Epithelial cell of esophagus (primary cell): ENCODE measurements at regions not wholly inside any gene's neighbourhood (a gene's known extent, or its start where the extent isn't known, plus 50 kb on each side); places are given as distances from the start of the nearest gene placed in this dataset.
A peak's percentile ranks its signal among the peaks of the same experiment; 100 is the strongest.

Experiments used
- DNase-seq: peaks from one replicate; pipeline ENCODE4 v3.0.0; 2010; ENCODE audit warnings: low read depth
- H3K4me3 ChIP-seq: 2 replicates; pipeline ENCODE4 v1.5.1; 2011; ENCODE audit warnings: mild to moderate bottlenecking, low read length, control low read depth
- CTCF ChIP-seq: IDR thresholded peaks from 2 replicates; pipeline ENCODE4 v1.5.1; 2011; ENCODE audit warnings: low read depth, mild to moderate bottlenecking, low read length, control low read depth, inconsistent platforms; ENCODE audit not compliant: insufficient read depth; ENCODE audit errors: missing control alignments

DNA sequence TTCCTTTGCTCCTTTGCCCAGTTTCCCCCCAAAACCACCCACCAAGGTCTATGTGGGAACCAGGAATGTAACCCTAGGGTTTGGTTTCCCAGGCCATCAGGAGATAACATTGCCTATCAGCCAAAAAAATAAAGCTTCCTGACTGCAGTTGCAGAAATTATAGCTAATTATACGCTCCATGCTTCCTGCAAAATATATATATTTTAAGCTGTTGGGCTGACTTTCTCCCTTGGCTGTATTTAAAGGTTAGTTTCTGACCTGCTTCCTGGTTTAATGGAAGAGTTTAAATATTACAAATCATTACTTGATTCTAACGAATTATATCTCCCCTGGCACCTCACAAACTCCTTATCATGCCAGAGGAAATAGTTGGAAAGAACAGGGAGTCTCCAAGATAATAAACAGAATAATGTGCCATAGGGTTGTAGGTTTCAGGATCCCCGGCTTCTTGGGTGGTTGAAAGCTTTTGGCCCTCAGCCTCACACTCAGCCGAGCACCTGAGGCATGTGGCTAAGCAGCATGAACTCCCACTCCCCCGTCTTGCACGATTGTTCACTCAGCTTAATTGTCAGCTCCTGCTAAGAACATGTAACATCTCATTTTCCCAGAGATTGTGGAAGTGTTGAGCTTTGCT is 79.9 kb downstream of the FZD1 start:
- TF ChIP-seq CTCF: no peak
- no peak for DNase-seq
- H3K4me3 ChIP-seq: no peak overlapping the region

DNA sequence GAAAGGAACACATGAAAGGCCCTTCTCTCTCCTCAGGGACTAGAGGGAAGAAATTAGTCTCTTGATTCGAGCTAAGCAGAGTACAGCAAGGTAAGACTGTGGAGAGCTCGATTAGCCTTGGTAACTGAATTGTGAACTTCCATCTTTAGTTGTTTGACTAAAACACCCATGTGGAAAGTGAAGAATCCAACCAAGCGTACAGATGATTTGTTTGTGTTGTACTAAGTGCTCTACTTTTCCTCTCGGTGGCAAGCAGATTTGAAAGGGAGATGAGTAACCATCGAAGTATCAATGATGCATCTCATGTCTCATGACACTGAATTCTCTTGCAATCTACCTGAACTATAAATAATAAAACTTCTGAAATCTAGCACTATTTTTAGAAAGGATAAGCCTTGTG is 80.7 kb downstream of the FZD1 start:
- no peak for TF ChIP-seq CTCF
- no peak overlapping the region for H3K4me3 ChIP-seq
- no peak for DNase-seq

DNA sequence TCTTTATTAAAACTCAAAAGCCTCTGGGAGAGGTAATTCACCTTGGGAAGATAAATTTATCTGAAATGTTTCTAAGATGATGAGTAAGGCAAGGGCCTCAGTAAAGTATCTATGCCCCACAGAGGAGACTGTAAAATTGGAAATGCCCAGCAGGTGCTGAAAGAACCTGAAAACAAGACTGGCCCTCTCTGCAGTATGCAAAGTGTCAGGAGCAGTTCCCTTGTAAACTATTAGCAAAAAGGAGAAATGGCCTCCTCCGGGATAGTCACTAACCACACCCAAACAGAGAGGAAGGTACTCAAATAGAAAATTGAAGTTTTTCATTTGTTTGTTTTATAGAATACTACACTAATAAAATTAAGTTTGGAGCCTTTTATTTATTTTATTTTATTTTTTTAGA is 81.2 kb downstream of the FZD1 start:
- H3K4me3 ChIP-seq: no peak overlapping the region
- no peak for TF ChIP-seq CTCF
- DNase-seq: no peak

DNA sequence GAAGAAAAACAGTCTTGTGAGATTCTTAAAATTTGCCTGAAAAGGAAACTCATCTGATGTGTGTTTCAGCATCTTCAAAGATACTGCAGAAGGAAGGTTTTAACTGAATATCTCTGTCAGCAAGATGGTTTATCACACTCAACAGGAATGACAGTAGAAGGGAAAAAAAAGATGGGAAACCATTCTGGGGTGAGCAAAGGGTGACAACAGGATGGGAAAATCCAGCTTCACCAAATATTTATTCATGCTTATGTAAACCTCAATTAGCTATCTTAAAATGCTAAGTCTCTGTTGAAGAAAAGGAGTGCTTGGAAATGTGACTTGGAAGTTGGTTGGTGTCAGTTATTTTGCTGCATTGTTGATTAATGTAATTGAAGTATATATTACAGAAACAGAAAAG is 82.2 kb downstream of the FZD1 start:
- no peak overlapping the region for H3K4me3 ChIP-seq
- DNase-seq: no peak
- TF ChIP-seq CTCF: no peak

- no peak for DNase-seq
- TF ChIP-seq CTCF: no peak
- no peak overlapping the region for H3K4me3 ChIP-seq
These were observed 83.1 kb downstream of the FZD1 start for GRCh38 chr7:91347290-91347689.

DNA sequence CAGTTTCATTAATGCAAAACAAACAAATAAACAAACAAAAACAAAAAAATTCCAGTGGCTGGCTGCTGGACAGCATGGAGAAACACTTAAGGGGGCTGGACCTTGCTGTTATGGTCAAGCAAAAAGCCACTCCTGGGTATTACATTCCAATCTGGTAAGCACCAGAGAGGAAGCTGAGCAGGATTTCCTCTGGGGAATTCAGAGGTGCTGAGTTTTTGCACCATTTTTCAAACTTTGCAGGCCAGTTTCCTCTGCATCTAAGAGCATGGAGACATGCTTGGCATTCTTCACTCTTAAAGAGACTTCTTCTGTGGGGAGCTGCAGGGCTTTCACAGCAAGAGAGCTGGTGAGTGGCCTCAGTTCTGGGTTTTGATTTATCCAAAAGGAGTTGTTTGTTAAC is 84.5 kb downstream of the FZD1 start:
- DNase-seq: no peak
- no peak overlapping the region for H3K4me3 ChIP-seq
- no peak for TF ChIP-seq CTCF

DNA sequence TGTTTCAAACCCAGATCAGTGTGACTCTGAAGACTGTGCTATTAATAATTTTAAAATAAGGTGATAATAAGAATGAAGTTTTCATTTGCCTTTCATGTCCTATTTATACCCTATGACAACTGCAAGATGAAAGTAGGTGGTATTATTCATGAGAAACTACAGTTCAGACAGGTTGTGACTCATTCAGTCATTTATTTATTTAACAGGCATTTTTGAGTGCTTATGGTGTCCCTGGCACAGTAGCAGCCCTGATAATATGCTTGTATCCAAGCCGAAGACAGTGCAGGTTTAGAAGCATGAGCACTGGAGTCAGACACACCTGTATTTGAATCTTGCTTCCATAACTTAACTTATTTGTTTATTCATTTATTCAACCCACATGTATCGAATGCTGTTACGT is 87.1 kb downstream of the FZD1 start:
- no peak overlapping the region for H3K4me3 ChIP-seq
- TF ChIP-seq CTCF: no peak
- peak; percentile 57 for DNase-seq
